Inflammatory macrophage (primary cell): ENCODE measurements at regions not wholly inside any gene's neighbourhood (a gene's known extent, or its start where the extent isn't known, plus 50 kb on each side); places are given as distances from the start of the nearest gene placed in this dataset.

Experiments
- DNase-seq, 2 donors: peaks; one replicate each; pipeline ENCODE4 v3.0.0-alpha.2; 2020 to 2022

- no peak for DNase-seq
Measured at GRCh38 chr6:9806195-9806594, 608.7 kb downstream of the TFAP2A start.

DNA sequence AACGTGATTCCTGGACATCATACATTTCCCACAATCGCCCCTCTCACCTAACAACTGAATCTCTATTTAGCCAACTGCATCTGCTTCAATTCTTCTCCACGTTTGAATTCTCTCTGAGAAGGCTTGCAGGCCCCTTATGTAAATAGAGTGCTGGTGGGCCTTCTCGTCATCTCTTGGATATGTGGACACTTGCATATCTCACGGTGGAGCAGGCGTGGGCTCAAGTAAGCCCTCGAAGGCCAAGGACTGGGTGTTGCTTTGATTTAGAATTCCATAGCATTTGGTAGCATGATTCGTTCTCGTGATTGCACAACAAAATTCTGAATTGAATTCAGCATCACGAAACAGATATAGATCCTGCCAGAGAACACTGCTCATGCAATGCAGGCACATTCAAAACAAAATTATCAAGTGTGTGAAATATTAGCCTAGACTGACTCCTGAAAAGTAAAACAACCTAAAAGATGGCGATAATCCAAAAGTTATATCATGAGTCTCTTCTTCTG lies 613.6 kb downstream of the TFAP2A start:
- DNase-seq = no peak

GRCh38 chr6:9799582-9799981 lies 615.3 kb downstream of the TFAP2A start:
- DNase-seq = no peak

- DNase-seq = no peak
Measured at GRCh38 chr6:9796827-9797226, 618.0 kb downstream of the TFAP2A start.

- no peak for DNase-seq
Measured at GRCh38 chr6:9795880-9796279, 619.0 kb downstream of the TFAP2A start.

DNA sequence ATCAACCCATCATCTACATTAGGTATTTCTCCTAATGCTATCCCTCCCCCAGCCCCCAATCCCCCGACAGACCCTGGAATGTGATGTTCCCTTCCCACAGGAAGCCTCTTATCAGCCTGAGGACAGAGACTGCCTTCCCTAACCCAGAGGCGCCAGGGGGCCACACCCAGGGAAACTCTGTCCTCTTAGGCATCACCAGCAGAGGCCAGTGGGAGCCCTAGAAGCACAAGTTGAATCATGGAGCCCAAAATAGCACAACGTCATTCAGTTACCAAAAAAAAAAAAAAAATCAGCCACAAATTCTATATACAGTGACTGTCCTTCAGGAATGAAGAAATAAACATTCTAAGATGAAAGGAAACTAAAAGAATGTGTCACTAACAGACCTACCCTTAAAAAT lies 625.7 kb downstream of the TFAP2A start:
- no peak for DNase-seq

- no peak for DNase-seq
Measured at GRCh38 chr6:9784786-9785185, 630.1 kb downstream of the TFAP2A start.

- DNase-seq = no peak
Measured at GRCh38 chr6:9783567-9783966, 631.3 kb downstream of the TFAP2A start.

DNA sequence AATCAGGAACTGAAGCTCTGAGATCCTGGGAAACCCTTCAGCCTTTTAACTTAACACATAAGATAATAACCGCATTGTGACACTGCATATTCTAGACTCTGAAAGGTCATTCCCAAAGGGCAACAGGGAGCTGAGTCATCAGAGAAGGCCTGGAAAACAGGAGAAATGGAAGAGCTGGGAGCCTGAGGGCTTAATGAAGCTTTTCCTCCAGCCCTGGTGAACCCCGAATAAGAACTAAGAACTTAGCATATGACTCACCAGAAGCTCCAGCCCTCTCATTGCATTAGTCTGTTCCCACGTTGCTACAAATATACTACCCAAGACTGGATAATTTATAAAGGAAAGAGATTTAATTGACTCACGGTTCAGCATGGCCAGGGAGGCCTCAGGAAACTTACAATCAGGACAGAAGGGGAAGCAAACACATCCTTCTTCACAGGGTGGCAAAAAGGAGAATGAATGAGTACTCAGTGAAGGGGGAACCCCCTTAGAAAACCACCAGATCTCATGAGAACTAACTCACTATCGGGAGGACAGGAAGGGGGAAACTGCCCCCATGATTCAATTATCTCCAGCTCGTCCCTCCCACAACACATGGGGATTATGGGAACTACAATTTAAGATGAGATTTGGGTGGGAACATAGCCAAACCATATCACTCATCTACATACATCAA lies 648.5 kb downstream of the TFAP2A start:
- DNase-seq = no peak

DNA sequence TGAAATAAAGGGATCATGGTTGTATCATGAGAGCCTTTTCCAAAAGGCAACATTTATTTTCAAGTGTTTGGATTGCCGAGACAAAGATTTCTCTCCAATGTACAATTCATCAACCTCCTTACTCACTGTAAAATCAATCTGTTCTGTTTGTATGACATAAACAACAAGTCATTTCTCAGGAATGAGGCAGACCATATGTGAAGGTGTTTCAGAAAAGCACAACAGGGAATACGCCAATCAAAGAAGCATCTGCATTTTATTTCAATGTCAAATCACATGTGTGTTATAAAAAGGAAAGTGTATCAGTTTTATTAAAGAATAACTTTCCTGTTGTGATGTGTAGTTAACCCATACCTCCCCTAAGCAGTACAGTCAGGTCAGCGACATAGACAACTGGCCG lies 653.7 kb downstream of the TFAP2A start:
- DNase-seq = no peak

GRCh38 chr6:9754515-9754914 lies 660.4 kb downstream of the TFAP2A start:
- no peak for DNase-seq

GRCh38 chr6:9745966-9746365 lies 668.9 kb downstream of the TFAP2A start:
- DNase-seq = no peak

- no peak for DNase-seq
Measured at GRCh38 chr6:9745476-9745875, 669.4 kb downstream of the TFAP2A start.

GRCh38 chr6:9744119-9744518 lies 670.8 kb downstream of the TFAP2A start:
- no peak for DNase-seq

- DNase-seq = no peak
Measured at GRCh38 chr6:9732056-9732455, 682.8 kb downstream of the TFAP2A start.

GRCh38 chr6:9725776-9726175 lies 689.1 kb downstream of the TFAP2A start:
- peak in 1 of 2 donors; percentile 13 for DNase-seq

DNA sequence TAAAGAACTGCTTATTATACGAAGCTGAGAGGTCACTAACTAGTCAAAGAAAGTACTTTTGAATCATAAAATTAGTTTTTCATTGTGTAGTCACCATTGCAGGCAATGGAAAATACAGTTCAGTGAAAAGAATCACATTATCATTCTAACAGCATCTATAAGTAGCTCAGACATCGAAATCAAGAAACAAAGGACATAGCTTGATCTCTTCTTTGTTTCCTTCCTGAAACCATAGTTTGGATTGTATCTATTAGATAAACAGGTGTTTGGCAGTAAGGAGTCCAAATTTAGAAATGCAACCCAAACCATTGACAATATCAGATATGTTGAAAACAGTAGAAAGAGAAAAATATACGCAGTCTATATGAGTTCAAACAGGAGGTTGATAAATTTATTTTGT lies 697.3 kb downstream of the TFAP2A start:
- no peak for DNase-seq

DNA sequence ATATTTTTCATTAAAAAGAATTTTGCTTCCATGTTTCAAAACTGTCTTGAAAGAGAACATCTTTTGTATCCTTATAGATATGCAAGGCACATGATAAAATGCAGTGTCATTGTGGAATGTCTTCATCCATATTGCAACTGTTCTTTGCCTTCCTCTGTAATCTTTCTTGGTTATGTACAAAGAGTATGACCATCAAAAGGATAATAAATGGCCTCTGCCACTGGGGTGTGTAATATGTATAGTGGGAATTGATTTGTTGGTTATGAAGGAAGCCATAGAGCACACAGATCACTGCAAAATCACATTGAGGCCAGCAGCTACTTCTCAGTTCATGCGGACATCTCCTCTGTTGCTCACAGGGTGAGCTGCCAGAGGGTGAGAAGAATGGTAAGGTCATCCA lies 703.5 kb downstream of the TFAP2A start:
- no peak for DNase-seq

GRCh38 chr6:9710574-9710973 lies 704.3 kb downstream of the TFAP2A start:
- no peak for DNase-seq

- no peak for DNase-seq
Measured at GRCh38 chr6:9708600-9708999, 706.3 kb downstream of the TFAP2A start.

DNA sequence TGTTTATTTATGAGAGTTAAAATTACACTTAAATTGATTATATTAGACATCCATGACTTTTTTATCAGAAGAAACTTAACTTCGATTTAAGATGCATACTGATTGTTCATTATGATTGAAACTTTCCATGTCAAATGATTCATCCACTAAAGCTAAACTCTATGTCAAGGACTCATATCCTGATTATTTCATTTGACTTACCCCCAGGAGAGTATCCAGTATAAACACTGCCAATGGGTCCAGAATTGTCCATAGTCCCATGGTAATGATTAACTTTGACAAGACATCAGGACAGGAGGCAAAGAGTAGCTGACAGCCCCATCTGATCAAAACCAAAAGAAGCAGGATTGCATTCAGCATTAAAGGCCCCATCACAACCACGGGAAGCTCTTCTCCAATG lies 709.9 kb downstream of the TFAP2A start:
- no peak for DNase-seq

GRCh38 chr6:9702914-9703313 lies 712.0 kb downstream of the TFAP2A start:
- no peak for DNase-seq

DNA sequence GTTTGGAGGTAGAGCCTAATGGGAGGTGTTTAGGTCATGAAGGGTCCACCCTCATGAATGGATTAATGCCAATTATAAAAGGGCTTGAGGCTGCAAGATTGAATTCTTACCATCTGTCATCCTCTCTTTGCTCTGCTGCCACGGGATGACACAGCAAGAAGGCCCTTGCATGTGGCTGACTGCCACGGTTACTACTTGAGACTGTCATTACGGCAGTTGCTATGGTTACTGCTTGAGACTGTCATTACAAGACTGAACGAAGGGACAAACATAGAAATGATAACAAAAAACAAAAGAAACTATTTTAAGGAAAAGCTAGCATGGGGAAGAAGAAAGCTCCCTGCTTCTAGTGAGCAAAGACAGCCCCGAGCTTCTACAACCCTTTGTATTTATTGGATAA lies 715.0 kb downstream of the TFAP2A start:
- no peak for DNase-seq

DNA sequence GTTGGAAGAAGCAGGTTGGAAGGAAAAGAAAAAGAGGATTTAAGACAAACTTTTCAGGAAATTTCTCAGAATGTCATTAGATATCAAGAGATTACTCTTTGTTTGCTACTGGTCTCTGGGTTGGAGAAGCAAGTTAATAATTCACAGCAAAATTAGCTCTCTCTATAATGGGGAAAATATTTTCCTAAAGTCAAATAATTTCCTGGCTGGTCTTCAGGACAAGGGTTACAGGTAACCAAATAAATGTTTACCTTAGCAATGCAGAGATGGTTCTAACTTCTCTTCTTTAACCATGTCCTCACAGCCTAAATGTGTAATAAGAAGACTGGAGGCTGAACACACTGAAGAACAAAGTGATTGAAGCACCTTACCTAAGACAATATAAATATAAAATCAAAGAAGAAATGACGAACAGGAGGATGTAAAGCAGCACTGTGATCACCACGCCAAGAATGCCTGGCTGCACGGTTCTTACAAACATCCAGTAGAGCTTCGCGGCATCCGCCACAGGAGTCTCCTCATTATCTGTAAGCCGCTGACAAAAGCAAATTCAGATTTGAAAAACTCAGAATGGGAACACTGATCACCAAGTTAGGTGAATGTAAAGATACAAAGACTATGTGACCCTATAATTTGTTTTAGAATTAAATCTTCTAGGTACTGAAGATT lies 717.5 kb downstream of the TFAP2A start:
- no peak for DNase-seq

- DNase-seq = no peak
Measured at GRCh38 chr6:9690388-9690787, 724.5 kb downstream of the TFAP2A start.
